HG03354 (cell line): ENCODE measurements at regions not wholly inside any gene's neighbourhood (a gene's known extent, or its start where the extent isn't known, plus 50 kb on each side); places are given as distances from the start of the nearest gene placed in this dataset.
"Not testable (repeated sequence)": the region's sequence is repeated elsewhere in the genome, so short reads cannot be mapped to it uniquely, and the experiment has no call there.

ENCODE experiments used
- ATAC-seq: cut with Tn5 transposase; IDR thresholded peaks from one replicate; pipeline ENCODE4 v1.9.1; 2021; ENCODE audit warnings: mild to moderate bottlenecking; ENCODE audit not compliant: unreplicated experiment, poor library complexity, severe bottlenecking

- ATAC-seq, result no peak
These were observed 196.7 kb downstream of the MOXD1 start for GRCh38 chr6:132204591-132204990.

- no peak for ATAC-seq
These were observed 198.7 kb downstream of the MOXD1 start for GRCh38 chr6:132202574-132202973.

GRCh38 chr6:132199343-132199742, 201.9 kb downstream of the MOXD1 start:
- no peak for ATAC-seq

DNA sequence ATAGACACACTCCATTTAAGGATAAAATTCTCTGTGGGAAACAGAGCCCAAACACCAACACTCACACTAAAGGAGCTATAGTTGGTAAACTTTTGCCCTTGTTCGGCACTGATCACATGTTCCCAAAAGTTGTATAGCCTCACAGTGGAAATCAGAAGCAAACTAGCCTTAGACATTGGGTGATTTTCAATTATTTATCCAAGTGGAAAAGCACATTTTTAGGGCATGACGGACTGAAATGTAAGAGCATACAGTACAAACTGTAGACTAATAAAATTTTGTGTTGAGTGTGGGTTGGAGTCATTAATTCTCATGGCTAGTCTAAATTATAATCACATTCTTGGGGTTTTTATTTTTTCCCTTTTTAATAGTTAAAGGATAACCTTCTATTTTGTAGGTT, 202.4 kb downstream of the MOXD1 start:
- ATAC-seq, result no peak

GRCh38 chr6:132198040-132198439, 203.2 kb downstream of the MOXD1 start:
- ATAC-seq, result no peak

DNA sequence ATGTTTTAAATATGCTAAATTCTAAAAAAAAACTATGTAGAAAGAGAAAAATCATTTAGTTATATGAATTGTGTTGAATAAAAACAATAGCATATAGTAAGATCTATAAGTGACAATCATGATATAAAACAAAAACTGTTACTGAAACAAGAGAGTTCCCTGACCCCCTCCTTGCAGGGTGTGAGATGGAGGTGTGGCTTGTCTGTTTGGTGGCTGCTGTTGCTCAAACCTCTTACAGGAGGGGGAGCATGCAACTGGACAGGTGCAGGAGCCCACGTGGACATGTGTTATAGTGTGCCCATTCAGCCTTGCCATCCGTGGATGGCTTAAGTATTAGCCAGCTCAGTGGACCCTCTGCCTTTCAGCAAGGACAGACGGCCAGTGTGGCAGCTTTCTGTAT, 206.7 kb downstream of the MOXD1 start:
- peak; percentile 47 for ATAC-seq

DNA sequence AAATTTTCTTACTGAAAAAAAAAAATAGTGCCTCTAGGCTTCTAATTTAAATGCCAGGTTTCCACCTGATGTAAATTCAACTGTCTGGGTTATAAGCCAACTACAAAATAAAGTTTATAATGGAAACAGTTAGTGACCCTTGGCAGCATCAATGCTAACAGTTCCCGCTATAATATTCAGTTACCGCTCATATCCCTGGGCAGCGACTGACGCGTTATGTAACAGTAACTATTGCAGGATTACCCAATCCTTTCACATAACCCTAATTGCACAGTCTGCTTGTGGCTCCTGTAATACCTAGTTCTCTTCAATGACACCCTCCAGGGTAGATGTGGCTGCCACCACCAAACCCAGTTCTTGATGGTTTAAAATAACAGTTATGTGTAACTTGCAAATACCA, 208.6 kb downstream of the MOXD1 start:
- ATAC-seq, result no peak

GRCh38 chr6:132190815-132191175, 210.5 kb downstream of the MOXD1 start:
- ATAC-seq, result peak; percentile 15

DNA sequence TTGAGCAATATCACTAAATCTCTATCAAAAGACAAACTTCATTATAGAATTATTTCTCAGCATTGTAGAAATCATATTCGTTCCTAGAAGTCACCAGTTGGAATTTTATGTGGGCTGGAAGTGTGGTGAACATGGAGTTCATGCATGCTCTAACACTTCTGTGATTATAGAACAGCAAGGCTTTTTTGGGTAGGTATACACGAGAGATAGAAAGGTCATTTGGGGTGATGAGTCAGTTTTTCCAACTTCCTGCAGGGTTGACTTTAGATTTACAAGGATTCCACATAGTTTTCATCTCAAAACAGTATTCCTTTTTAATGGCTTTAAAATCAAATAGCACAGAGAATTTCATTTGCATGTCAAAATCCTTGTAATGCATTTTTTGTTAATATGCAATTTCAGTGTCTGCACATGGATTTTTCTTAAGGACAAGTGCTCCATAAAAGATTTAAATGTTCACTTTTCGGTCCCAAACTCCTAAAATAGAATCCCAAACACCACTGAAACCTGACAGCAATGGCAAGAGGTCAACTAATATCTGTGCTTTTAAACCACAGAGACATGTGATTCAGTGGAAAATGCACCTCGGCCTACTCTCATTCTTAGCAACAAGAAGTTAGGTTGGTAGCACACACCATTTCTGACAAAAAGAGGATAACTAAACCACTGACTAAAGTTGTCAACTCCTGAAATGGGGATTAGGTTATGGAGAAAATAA, 211.0 kb downstream of the MOXD1 start:
- ATAC-seq, result peak; percentile 62

GRCh38 chr6:132188556-132189264, 212.6 kb downstream of the MOXD1 start:
- no peak for ATAC-seq

DNA sequence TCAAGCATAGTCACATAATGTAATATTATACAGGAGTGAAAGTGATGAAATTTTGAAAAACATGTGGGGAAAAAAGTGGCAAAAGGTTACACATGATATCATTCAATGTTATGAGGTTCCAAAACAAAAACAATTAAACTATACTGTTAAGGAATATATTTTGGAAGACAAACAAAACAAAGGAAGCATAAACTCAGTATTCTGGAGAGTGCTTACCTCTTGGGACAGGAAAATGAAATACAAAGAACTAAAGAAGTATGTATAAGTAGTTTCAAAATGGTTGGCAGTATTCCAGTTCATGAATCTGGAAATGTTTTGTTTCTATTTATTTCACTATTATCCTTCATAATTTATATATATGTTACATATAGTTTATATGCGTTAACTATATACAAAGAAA, 213.5 kb downstream of the MOXD1 start:
- no peak for ATAC-seq

GRCh38 chr6:132184966-132185365, 216.3 kb downstream of the MOXD1 start:
- not testable (repeated sequence) for ATAC-seq

DNA sequence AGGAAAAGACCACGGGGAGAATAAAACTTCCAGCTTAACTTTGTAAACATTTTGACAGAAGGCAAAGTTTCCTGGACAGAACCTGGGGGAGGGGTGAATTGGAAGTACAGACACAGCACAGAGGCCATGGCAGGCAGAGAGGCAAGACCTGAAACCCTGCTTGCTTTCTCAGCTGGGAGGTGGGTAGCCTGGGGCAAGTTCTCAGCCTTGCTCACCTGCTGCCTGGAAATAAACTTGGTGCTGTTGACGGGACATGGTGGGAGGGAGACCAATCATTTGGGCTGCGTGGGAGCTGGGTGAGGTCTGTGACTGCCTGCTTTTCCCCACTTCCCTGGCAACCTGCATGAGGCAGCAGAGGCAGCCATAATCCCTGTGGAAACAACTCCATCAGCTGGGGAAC, 221.3 kb downstream of the MOXD1 start:
- ATAC-seq, result no peak

GRCh38 chr6:132174919-132175318, 223.7 kb upstream of the CCN2 start:
- ATAC-seq, result no peak

- no peak for ATAC-seq
These were observed 217.8 kb upstream of the CCN2 start for GRCh38 chr6:132168961-132169360.

DNA sequence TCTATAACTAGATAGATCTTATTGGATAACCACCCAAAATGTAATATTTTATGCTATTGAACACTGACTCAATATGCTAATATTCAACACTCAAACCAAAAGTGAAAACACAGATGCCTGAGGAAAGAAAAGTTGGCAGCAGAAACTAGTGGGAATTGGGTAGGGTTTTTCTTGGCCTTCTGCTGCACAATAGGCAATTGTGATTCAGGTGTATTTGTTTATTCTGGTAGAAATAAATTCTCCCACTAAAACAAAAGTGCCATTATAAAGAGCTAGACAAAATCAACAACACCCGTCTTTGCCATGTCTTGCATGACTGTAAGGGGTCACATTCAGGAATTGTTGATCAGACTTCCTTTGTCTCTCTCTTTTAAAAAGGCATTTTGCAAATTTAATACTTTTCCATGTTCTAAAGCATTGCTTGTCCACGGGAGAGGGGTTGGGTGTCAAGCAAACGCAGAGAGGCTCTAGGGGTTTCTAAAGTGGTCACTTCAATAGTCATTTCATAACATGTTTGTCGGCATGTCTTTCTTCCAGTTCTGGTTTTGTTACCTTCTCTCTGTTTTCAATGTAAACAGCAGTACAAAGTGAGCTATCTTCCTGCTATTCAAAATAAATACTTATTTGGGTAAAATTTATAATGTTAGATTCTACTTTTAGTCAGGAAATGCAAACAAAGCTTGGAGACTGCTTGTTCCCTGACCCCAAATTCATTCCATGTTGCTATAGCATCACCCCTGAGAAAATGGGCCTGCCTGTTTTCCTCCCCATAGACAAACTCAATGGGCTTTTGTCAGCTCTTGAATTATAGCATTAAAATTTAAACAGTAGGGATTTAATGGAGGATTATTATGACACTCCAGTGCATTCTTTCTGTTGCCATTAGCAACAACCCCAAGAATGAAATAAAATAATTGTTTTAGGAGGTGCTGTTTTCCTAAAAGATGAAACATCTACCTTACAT, 217.0 kb upstream of the CCN2 start:
- ATAC-seq, result no peak

DNA sequence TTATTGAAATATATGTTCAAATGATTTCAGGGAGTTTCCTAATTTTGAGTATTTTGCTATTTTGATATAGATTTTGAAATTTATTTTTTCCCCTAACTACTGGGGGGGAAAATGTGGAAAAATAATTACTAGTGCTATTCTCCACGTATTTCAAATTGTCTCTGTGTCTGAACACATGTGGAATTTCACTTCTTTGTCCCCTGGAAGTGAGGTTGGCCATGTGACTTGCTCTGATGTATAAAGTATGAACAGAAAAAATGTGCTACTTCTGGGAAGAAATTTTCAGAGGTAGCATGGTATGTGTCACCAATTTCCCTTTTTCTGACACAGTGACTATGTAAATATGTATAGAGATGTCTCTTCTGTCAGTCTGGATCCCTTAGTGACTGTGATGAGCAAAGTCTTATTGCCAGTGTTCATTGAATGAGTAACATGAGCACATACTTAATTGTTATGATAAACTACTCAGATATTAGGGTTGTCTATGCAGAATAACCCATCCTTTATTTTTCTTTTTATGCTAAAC, 215.4 kb upstream of the CCN2 start:
- no peak for ATAC-seq

DNA sequence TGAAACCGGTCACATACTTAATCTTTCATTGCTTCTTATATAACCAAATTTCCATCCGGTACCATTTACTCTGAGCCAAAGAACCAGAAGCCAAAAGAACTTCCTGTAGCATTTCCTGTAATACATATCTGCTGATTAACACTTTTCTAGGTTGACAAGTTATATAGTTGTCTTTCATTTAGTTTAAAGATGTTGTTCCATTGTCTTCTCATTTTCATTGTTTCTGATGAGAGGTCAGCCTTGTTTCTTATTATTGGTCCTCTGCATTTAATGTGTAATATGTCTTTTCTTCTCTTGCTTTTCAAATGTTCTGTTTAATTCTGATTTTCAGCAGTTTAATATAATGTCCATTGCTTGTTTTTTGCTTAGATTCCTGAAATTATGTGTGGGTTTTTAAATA, 214.5 kb upstream of the CCN2 start:
- ATAC-seq, result no peak

DNA sequence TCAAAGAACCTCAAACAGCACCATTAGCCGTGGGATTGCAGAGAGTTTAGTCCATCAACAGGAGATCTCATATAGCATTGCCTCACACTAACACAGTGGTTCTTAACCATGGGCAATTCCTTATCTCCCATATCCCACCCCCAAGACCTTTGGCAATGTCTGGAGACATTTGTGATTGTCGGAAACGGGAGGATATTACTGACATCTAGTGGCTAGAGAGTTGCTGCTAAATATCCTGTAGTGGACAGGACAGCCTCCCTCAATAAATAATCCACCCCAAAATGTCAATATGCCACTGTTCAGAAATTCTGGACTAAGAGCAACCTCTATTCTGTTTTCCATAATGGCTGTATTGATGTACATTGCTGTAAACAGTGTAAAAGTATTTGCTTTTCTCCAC, 210.1 kb upstream of the CCN2 start:
- ATAC-seq, result no peak

DNA sequence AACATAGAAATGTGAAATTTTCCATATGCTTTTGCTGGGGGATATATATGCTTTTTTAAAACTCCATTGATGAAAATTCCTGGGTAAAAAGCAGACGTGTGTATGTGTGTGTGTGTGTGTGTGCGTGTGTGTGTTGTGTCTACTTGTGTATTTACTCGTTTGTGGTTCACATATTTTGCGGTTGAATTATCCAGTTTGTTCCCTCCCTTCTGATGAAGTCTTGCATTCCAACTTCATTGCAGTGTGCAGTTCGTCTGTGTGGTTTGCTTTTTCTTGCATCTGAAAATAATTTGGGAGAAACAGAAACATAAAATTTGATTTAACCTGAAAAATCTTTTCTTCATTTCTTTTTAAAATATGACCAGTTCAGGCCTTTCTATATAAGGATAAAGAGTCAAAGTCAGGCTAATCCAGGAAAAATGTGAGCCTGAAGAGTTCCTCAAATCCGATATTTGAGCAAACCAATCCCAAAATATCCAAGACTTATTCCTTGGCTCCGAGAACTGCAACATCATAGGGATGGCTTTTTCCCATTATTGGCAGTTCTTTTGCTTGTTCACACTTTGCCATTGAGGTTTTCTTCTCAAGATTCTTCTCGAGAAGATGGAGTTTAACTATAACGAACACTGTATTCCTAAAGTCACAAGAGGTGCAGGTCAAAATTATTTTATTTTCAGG, 202.2 kb upstream of the CCN2 start:
- ATAC-seq, result no peak
